ENCODE measurements at regions not wholly inside any gene's neighbourhood (a gene's known extent, or its start where the extent isn't known, plus 50 kb on each side); places are given as distances from the start of the nearest gene placed in this dataset.
"Not testable (repeated sequence)": the region's sequence is repeated elsewhere in the genome, so short reads cannot be mapped to it uniquely, and the experiment has no call there.

DNA sequence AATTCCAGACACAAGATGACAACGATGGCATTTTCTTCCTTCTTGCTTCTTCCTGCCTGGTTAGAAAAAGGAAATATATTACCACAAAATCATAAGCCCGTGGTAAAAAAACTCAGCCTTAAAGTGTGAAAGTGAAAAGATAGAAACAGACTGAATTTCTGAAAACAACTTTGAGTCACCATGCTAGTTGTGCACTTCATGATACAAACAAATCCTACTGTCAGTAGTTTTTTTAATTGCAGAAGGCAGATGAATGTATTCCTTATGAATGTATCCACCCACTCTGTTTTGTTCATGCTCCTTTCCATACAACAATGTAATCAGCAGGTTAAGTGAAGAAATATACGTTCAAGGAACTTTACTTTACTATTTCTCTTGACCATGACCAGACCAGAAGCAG, 1144.7 kb downstream of the OTOL1 start:
- no peak for DNase-seq (ENCODE audit: low read depth)

DNA sequence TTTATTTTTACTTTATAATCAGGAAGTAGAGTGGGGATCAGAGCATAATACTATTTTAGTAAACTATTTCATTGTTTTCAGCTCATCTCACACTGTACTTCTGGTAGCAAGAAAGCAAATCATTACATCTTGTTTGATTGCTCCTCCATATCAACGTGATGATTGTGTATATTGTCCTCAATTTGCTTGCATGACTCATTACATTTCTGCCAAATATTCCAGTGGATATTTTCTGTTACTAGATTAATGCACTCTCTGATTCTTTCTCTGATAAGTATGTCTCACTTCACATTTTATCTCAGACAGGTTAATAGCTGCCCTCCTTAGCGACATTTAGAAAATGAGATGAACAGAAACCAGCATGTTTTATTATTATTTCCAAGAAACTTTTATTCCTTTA, 1145.3 kb downstream of the OTOL1 start:
- no peak for DNase-seq (ENCODE audit: low read depth)

DNA sequence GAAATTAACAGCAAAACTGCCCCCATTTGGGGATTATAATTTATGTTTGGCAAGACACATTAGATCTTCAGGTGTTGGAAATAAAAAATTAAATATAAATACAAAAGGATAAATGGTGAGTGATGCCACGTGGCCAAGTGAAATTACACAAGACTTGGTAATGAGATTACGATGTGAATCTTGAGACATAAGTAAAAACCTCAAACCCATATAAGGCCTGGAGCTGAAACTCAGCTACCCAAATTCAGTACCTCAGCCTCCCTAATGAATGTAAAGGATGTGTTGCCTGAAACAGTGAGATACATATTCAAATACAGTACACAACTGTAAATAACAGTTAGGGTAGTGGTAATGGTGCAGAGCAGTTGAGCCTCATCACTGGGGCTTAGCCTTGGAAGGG, 1146.6 kb downstream of the OTOL1 start:
- no peak for DNase-seq (ENCODE audit: low read depth)

DNA sequence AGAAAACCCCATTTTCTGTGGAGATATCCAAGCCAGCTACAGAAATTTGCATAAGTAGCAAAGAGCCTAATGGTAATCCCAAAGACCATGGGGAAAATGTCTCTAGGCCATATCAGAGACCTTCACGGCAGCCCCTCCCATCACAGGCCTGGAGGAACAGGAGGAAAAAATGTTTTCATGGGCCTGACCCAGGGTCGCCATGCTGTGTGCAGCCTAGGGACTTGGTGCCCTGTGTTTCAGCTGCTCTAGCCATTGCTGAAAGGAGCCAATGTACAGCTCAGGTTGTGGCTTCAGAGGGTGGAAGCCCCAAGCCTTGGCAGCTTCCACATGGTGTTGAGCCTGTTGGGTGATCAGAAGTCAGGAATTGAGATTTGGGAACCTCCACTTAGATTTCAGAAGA, 1150.7 kb downstream of the OTOL1 start:
- no peak for DNase-seq (ENCODE audit: low read depth)

DNA sequence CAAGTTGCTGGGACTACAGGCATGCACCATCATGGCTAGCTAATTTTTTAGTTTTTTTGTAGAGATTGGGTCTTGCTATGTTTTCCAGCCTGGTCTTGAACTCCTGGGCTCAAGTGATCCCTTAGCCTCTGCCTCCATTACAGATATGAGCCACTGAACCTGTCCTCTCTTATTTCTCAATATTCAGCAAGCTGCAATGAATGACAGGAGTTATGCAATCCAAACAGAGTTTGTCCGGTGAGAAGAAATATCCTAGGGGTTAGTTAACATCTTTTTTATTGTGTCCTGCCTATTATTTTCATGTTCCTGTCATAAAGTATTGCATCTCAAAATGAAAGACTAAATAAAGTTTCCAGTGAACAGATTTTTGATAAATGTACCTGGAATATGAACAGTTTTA, 1161.4 kb downstream of the OTOL1 start:
- DNase-seq (ENCODE audit: low read depth): no peak

DNA sequence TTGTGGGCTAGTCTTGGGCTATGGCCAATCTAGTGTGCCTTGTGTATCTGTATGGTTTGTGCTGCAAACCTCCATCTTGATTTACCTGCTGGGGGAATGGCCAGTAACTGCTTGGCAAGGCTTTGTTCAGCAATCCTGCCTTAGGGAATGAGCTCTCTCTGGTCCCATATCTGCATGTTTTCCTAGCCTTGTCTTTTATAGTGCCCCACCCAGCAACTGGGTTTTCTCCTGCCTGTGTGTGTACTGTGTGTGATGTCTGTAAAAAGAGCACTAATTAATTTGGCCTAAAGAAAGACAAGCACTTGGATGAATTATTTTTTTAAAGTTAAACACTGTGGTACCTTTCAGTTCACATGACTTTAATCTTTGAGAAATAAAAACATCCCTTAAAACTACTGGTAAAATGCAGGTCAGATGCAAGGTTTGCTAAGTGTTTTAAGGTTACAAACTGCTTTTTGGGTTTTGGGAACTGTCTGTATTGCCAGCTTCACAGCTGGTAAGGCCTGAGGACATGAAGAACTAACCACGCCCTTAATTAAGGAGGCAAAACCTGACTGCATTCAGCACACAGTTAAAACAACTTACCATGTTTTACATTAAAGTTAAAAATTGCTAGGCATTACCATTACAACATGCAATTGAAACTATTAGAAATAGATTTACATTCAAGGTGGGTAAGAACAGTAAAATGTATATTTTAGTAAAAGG, 1169.2 kb downstream of the OTOL1 start:
- no peak for DNase-seq (ENCODE audit: low read depth)

DNA sequence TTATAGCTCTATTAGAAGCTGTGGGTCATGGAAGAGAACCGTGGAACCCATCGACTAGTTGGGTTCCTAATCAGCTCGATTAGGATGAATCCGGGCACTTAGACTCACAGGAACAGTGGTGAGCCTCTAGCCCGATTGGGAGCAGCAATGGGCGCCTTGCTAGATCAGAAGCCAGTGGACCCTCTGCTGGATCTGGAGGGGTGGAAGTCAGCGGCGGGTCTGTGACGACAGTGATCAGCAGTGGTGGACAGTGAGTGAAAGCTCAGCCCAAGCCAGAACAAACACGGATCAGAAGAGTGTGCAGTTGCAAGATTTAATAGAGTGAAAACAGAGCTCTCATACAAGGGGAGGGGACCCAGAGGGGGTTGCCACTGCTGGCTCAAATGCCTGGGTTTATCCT, 1170.2 kb downstream of the OTOL1 start:
- no peak for DNase-seq (ENCODE audit: low read depth)

DNA sequence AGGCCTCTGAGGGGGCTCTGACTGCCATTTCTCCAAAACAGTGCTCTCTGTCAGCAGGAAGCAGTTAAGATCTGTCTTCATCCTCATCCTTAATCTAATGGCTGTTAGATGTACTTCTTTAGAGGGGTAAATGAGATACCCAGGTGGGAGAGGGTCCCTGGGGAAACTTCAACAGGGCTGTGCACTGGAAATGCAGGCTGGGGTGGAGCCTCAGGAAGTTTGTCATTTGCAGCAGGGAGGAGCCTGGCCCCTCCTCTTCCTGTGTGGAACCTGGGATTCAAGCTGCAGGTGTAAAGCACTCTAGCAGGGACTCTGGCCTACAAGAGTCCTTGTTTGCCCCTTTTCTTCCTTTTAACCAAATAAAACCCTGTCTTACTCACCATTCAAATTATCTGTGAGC, 1173.6 kb downstream of the OTOL1 start:
- DNase-seq (ENCODE audit: low read depth): no peak

DNA sequence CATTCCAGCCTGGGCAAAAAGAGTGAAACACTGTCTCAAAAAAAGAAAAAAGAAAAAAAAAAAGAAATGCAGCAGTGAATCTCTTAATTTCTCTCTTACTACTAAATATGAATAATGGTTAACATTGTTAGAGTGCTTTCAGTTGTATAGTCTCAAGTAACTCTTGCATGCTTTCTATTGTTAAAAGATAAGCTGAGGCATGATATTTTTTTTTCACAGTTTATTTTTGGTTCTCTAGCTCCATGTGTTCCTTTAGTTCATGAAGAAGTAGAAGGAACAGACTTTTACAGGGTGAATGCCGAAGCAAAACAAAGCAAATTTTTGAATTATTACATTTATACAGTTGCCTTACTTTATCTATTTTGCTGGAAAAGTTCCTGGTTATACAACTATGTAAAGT, 1180.9 kb downstream of the OTOL1 start:
- DNase-seq (ENCODE audit: low read depth): no peak

DNA sequence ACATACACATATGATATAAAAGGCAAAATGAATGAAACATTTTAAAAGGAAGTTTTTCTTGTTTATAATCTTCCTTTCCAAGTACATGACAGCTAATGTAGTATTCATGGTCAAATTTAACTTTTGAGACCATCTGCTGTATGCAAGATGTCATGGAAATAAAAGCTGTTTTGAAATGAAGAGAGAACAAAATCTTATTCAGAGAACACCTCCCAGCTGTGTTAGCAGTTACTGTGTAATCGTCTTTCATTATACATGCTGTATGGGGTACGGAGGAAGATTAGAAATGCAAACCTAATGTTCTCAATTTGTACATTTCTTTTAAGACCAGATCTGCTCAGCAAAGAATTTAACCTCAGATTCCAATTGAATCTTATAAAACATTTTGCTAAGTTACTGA, 1182.3 kb downstream of the OTOL1 start:
- no peak for DNase-seq (ENCODE audit: low read depth)

DNA sequence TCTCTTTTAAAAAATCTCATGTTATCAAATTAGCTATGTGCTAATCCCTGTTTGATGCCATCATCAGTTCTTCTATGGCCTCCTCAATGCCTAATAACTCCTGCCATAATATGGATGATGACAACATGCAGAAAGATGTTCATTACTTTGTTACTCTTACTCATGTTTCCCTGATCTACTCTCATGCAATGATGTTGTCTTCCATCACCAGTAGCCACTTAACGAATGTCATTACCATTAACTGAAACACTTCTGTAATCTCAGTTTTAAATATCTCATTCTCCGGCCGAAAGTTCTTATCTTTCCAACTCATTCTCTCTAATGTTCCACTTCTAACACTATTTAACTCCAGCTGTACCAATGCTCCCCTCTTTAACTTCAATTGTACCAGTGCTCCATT, 1187.7 kb downstream of the OTOL1 start:
- DNase-seq (ENCODE audit: low read depth): no peak

DNA sequence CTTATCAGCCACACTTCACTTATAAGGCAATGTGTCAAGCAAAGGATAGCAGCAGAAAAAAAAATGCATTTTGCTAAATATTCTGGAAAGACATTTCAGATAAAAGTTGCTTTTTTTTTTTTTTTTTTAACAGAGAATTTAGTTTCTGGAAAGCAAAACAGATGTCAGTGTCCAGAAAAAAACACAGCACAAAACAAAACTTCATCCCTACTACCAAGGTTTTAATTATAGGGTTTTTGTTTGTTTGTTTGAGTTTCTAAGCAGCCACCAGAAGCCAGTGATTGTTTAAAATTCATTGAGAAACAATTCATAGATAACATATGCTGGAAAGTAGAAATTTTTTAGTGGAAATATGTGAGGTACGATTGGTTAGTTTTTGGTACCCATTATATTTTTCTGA, 1202.7 kb downstream of the OTOL1 start:
- DNase-seq (ENCODE audit: low read depth): no peak

DNA sequence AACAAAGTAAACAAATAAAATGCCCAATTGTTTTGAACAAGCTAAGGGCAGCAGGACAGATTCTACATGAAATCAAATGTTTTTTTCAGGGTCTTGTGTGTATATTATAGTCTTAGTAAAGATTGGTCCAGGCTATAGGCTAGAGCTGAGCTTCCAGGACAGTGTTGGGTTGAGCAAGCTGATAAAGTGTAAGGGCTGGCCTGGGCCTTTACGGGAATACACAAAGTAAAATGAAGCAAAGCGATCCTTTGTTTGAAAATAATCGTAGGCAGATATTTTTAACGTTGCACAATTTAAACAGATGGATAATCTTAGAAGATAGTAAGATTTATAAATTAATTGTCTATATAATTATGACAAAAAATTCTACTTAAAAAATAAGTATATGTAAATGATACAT, 1204.6 kb downstream of the OTOL1 start:
- no peak for DNase-seq (ENCODE audit: low read depth)

DNA sequence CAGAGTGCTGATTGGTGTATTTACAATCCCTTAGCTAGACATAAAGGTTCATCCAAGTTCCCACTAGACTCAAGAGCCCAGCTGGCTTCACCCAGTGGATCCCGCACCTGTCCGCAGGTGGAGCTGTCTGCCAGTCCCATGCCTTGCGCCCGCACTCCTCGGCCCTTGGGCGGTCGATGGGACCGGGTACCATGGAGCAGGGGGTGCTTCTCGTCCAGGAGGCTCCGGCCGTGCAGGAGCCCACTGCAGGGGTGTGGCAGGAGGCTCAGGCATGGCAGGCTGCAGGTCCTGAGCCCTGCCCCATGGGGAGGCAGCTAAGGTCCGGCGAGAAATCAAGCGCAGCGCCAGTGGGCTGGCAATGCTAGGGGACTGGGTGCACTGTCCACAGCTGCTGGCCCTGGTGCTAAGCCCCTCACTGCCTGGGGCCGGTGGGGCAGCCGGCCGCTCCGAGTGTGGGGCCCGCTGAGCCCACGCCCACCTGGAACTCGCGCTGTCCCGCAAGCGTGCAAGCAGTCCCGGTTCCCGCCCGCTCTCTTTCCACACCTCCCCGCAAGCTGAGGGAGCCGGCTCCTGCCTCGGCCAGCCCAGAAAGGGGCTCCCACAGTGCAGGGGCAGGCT, 1206.3 kb downstream of the OTOL1 start:
- no peak for DNase-seq (ENCODE audit: low read depth)

DNA sequence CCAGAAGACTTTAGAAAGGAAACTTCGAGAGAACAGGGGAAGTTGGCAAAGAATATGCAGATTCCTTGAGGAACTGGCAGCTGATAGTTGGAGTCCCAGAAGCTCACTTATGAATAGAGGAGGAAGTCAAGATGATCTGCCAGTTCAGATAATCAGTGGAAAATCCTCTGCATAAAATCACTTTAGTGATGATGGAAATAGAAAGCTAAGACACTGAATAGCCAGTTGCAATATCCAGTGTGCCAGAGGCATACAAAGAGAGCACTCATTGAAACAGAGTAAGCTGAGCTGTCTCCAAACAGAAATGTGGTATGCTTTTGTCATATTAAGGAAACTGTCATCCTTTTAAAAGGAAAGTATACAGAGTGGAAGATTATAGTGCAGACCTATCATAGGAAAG, 1207.6 kb downstream of the OTOL1 start:
- no peak for DNase-seq (ENCODE audit: low read depth)

DNA sequence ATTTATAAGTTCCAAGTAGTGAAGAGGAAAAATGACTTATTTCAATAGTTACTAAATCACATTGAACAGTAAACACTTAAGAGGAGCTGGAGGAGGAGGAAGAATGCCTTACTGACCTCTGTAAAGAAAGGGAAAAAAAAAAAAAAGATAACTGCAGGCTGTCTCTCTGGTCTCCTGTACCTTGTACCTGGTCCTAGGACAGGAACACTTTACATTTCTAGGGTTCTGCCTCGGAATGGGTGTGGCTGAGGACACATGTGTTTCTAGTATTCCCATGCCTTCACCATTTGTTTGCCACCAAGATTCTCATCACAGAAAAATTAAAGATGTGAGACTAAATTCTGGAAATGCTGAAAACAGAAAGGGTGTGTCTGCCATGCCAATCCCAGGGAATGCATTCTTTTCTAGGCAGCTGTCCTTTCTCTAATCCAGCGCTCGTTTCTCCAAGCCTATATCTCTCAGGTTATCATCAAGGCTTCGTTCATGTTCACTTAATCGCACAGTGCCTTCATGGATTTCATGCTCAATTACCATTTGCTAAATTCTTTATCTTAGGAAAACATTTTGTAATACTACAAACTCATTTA, 1208.3 kb downstream of the OTOL1 start:
- no peak for DNase-seq (ENCODE audit: low read depth)

DNA sequence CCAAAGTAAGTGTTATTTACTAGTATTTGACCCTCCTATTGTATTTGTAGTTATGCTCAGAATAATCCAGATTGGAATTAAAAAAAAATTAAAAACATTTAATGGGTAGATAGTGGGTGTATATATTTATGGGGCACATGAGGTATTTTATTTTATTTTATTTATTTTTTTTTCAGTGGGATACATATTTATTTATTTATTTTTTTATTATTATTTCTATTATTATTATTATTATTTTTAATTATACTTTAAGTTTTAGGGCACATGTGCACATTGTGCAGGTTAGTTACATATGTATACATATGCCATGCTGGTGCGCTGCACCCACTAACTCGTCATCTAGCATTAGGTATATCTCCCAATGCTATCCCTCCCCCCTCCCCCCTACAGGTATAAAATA, 1211.8 kb downstream of the OTOL1 start:
- not testable (repeated sequence) for DNase-seq (ENCODE audit: low read depth)

DNA sequence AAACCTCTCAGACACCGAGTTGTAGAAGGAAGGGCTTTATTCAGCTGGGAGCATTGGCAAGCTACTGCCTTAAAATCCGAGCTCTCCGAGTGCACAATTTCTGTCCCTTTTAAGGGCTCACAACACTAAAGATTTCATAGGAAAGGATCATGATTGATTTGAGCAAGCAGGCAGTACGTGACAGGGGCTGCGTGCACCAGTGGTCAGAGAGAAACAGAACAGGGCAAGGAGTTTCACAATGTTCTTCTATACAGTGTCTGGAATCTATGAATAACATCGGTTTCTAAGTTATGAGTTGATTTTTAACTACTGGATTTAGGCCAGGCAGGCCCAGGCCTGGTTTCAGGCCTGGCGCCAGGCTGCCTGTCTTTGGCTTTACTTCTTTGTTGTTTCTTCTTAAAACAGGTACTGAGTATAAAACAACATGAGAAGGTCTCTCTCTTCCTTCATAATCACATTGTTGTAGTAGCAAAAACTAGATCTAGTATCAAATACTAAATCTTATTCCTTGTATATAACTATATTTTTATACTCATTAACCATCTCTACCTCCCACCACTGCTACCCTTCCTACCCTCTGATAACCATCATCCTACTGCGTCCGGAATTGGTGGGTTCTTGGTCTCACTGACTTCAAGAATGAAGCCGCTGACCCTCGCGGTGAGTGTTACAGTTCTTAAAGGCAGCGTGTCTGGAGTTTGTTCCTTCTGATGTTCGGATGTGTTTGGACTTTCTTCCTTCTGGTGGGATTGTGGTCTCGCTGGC, 1212.5 kb downstream of the OTOL1 start:
- DNase-seq (ENCODE audit: low read depth): not testable (repeated sequence)

DNA sequence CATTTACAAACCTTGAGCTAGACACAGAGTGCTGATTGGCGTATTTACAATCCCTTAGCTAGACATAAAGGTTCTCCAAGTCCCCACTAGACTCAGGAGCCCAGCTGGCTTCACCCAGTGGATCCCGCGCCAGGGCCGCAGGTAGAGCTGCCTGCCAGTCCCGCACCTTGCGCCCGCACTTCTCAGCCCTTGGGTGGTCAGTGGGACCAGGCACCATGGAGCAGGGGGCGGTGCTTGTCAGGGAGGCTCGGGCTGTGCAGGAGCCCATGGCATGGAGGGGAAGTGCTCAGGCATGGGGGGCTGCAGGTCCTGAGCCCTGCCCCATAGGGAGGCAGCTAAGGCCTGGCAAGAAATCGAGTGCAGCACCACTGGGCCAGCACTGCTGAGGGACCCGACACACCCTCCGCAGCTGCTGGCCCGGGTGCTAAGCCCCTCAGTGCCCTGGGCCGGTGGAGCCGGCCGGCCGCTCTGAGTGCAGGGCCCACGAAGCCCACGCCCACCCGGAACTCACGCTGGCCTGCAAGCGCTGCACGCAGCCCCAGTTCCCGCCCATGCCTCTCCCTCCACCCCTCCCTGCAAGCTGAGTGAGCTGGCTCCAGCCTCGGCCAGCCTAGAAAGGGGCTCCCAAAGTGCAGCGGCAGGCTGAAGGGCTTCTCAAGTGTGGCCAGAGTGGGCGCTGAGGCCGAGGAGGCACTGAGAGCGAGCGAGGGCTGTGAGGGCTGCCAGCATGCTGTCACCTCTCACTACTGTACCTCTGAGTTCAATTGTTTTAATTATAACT, 1213.9 kb downstream of the OTOL1 start:
- no peak for DNase-seq (ENCODE audit: low read depth)

DNA sequence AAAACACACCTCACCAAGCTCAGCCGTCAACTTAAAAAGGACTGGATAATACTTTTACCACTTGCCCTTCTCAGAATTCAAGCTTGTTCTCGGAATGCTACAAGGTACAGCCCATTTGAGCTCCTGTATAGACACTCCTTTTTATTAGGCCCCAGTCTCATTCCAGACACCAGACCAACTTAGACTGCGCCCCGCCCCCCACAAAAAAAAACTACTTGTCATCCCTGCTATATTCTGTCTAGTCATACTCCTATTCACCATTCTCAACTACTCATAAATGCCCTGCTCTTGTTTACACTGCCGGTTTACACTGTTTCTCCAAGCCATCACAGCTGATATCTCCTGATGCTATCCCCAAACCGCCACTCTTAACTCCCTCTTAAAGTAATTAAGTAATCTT, 1220.5 kb downstream of the OTOL1 start:
- DNase-seq (ENCODE audit: low read depth): not testable (repeated sequence)

DNA sequence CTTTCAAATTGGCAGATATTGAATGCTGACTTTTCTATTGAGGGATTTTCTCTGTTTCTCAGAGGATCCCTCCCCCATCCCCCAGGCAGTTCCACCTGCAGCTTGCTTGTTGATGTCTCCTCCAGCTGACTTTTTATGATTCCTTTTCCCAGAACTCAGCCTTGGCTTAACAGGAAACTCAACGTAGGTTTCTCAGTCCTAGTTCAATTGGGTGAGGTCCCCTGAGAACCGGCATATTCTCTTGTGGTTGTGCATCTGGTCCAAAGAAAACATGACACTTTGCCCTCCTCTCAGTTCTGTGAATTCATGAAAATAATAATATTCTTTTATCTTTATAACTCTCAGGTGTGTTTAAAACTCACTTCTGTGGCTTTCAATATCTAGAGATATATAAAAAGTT, 1222.1 kb downstream of the OTOL1 start:
- DNase-seq (ENCODE audit: low read depth): no peak

Measured in RPMI7951 (cell line).